ENCODE measurements at regions not wholly inside any gene's neighbourhood (a gene's known extent, or its start where the extent isn't known, plus 50 kb on each side); places are given as distances from the start of the nearest gene placed in this dataset.
"Not testable (repeated sequence)": the region's sequence is repeated elsewhere in the genome, so short reads cannot be mapped to it uniquely, and the experiment has no call there.

- no peak for DNase-seq
These were observed 607.2 kb downstream of the EFNA5 start for GRCh38 chr5:107063511-107063910.

- no peak for DNase-seq
These were observed 611.9 kb downstream of the EFNA5 start for GRCh38 chr5:107058803-107059202.

GRCh38 chr5:107058235-107058634 lies 612.5 kb downstream of the EFNA5 start:
- no peak for DNase-seq

- DNase-seq: no peak
These were observed 614.5 kb downstream of the EFNA5 start for GRCh38 chr5:107056278-107056677.

GRCh38 chr5:107047048-107047447 lies 623.7 kb downstream of the EFNA5 start:
- DNase-seq: no peak

GRCh38 chr5:107043665-107044064 lies 627.1 kb downstream of the EFNA5 start:
- DNase-seq: no peak

- DNase-seq: no peak
These were observed 629.8 kb downstream of the EFNA5 start for GRCh38 chr5:107040907-107041306.

GRCh38 chr5:107032629-107033028 lies 638.1 kb downstream of the EFNA5 start:
- no peak for DNase-seq

GRCh38 chr5:107028938-107029337 lies 641.8 kb downstream of the EFNA5 start:
- no peak for DNase-seq

GRCh38 chr5:107025712-107026497 lies 644.8 kb downstream of the EFNA5 start:
- DNase-seq: no peak

GRCh38 chr5:107023732-107024131 lies 647.0 kb downstream of the EFNA5 start:
- no peak for DNase-seq

GRCh38 chr5:107021575-107021974 lies 649.2 kb downstream of the EFNA5 start:
- no peak for DNase-seq

- no peak for DNase-seq
These were observed 650.1 kb downstream of the EFNA5 start for GRCh38 chr5:107020626-107021025.

GRCh38 chr5:107017616-107018015 lies 653.1 kb downstream of the EFNA5 start:
- DNase-seq: no peak

GRCh38 chr5:107012371-107012770 lies 658.4 kb downstream of the EFNA5 start:
- no peak for DNase-seq

GRCh38 chr5:107011605-107012004 lies 659.1 kb downstream of the EFNA5 start:
- no peak for DNase-seq

- DNase-seq: no peak
These were observed 660.7 kb downstream of the EFNA5 start for GRCh38 chr5:107010060-107010459.

- no peak for DNase-seq
These were observed 665.1 kb downstream of the EFNA5 start for GRCh38 chr5:107005653-107006052.

GRCh38 chr5:107005161-107005560 lies 665.6 kb downstream of the EFNA5 start:
- no peak for DNase-seq

- DNase-seq: no peak
These were observed 668.6 kb downstream of the EFNA5 start for GRCh38 chr5:107002115-107002514.

GRCh38 chr5:106999506-106999905 lies 671.2 kb downstream of the EFNA5 start:
- DNase-seq: not testable (repeated sequence)

- DNase-seq: no peak
These were observed 684.7 kb downstream of the EFNA5 start for GRCh38 chr5:106986006-106986405.

GRCh38 chr5:106985174-106985573 lies 685.6 kb downstream of the EFNA5 start:
- DNase-seq: no peak

GRCh38 chr5:106979178-106979577 lies 691.6 kb downstream of the EFNA5 start:
- DNase-seq: not testable (repeated sequence)

- not testable (repeated sequence) for DNase-seq
These were observed 692.1 kb downstream of the EFNA5 start for GRCh38 chr5:106978582-106979165.

Data from activated CD4-positive, CD25-positive, alpha-beta regulatory T cell treated with anti-CD3 and anti-CD28 coated beads, Interleukin-2, amount 50 U/mL, for 72 hours (primary cell).